ENCODE measurements at regions not wholly inside any gene's neighbourhood (a gene's known extent, or its start where the extent isn't known, plus 50 kb on each side); places are given as distances from the start of the nearest gene placed in this dataset.

DNA sequence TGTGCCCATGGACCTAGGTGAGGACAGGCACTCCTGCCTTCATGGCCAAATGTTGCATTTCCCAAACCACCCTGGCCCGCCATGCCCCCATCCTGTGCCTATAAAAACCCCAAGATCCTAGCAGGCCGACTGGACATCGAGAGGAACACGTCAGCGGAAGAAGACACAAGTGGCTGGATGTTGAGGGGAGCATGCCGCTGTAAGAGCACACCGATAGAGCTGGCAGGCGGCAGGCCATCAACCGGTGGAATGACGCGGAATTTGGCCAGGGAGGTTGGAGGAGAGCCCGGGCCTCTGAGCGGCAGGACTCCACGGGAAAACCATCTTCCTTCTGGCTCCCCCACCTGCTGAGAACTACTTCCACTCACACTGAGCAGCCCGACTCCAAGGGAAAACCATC is 361.1 kb upstream of the TMPRSS15 start:
- no peaks in the 10 kb centered on the region for H3K79me2 ChIP-seq (ENCODE audit: insufficient read depth, low read length)
- H3K36me3 Mint-ChIP-seq (ENCODE audit: low read depth, unreplicated experiment), result no peaks in the 10 kb centered on the region
- H3K36me3 ChIP-seq (ENCODE audit: insufficient read depth, low read length), result no peaks in the 10 kb centered on the region
- no peak overlapping the region for H2AFZ ChIP-seq (ENCODE audit: low read depth, low read length)
- H3K4me3 Mint-ChIP-seq (ENCODE audit: unreplicated experiment), result no peak overlapping the region
- no peak overlapping the region for H3K27ac ChIP-seq (ENCODE audit: low read depth, low read length)
- DNase-seq (ENCODE audit: low read depth) (no peak), FAIRE-seq (no peak)
- H3K9me3 Mint-ChIP-seq (ENCODE audit: unreplicated experiment), result no peaks in the 10 kb centered on the region
- no peak overlapping the region for H3K4me2 ChIP-seq (ENCODE audit: low read length)
- TF ChIP-seq, protein P1, sequence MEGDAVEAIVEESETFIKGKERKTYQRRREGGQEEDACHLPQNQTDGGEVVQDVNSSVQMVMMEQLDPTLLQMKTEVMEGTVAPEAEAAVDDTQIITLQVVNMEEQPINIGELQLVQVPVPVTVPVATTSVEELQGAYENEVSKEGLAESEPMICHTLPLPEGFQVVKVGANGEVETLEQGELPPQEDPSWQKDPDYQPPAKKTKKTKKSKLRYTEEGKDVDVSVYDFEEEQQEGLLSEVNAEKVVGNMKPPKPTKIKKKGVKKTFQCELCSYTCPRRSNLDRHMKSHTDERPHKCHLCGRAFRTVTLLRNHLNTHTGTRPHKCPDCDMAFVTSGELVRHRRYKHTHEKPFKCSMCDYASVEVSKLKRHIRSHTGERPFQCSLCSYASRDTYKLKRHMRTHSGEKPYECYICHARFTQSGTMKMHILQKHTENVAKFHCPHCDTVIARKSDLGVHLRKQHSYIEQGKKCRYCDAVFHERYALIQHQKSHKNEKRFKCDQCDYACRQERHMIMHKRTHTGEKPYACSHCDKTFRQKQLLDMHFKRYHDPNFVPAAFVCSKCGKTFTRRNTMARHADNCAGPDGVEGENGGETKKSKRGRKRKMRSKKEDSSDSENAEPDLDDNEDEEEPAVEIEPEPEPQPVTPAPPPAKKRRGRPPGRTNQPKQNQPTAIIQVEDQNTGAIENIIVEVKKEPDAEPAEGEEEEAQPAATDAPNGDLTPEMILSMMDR (IDR thresholded peaks at IDR 0.05; ENCODE audit: insufficient read depth, low read depth, low read length), result no peak
- TF ChIP-seq EZH2 (IDR thresholded peaks at IDR 0.05; ENCODE audit: insufficient read depth, low read length), result no peak
- H3K9me3 ChIP-seq (ENCODE audit: insufficient read depth, low read depth, low read length), result peaks cover 3% of the 10 kb centered on the region
- H3K27me3 Mint-ChIP-seq (ENCODE audit: low read depth, unreplicated experiment), result no peaks in the 10 kb centered on the region
- no peak overlapping the region for H3K9ac ChIP-seq (ENCODE audit: low read length)
- no peaks in the 10 kb centered on the region for H3K4me1 Mint-ChIP-seq (ENCODE audit: low read depth, unreplicated experiment)
- no peak overlapping the region for H3K4me3 ChIP-seq (ENCODE audit: insufficient read depth, low read depth, low read length)
- no peaks in the 10 kb centered on the region for H3K27me3 ChIP-seq (ENCODE audit: insufficient read depth, low read length)
- no peaks in the 10 kb centered on the region for H3K4me1 ChIP-seq (ENCODE audit: insufficient read depth, low read length)
- no peaks in the 10 kb centered on the region for H4K20me1 ChIP-seq (ENCODE audit: insufficient read depth, low read length)
- H3K27ac Mint-ChIP-seq (ENCODE audit: unreplicated experiment), result no peak overlapping the region

DNA sequence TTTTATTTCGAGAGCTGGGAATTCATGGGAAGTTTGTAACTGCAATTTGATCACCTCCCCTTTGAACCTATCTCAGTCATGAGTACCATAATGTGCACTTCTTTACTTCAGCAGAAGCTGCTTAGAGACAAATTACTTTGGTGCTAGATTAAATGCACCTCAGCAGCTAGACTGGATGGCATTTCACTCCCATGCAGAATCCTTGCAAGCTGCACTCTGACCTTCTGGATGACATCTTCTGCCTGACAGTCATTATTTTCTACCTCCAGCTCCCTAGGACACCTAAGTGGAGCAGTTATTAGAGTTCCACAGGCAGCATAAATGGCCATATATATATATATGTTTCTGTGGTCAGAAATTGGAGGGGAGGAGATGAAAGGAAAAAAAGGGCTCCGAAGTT is 366.0 kb upstream of the TMPRSS15 start:
- Mint-ChIP-seq H3K9me3 (ENCODE audit: unreplicated experiment) (no peaks in the 10 kb centered on the region), H3K4me1 (ENCODE audit: low read depth, unreplicated experiment) (peaks cover 2% of the 10 kb centered on the region), H3K36me3 (ENCODE audit: low read depth, unreplicated experiment) (no peaks in the 10 kb centered on the region), H3K27ac (ENCODE audit: unreplicated experiment) (no peak overlapping the region), H3K4me3 (ENCODE audit: unreplicated experiment) (no peak overlapping the region), H3K27me3 (ENCODE audit: low read depth, unreplicated experiment) (no peaks in the 10 kb centered on the region)
- no peak overlapping the region for H2AFZ ChIP-seq (ENCODE audit: low read depth, low read length)
- no peak overlapping the region for H3K4me3 ChIP-seq (ENCODE audit: insufficient read depth, low read depth, low read length)
- H3K9ac ChIP-seq (ENCODE audit: low read length), result no peak overlapping the region
- TF ChIP-seq, protein P1 (IDR thresholded peaks at IDR 0.05; ENCODE audit: insufficient read depth, low read depth, low read length), result no peak
- TF ChIP-seq EZH2 (IDR thresholded peaks at IDR 0.05; ENCODE audit: insufficient read depth, low read length), result no peak
- no peak for DNase-seq (ENCODE audit: low read depth)
- H4K20me1 ChIP-seq (ENCODE audit: insufficient read depth, low read length), result no peaks in the 10 kb centered on the region
- no peak for FAIRE-seq
- no peaks in the 10 kb centered on the region for H3K79me2 ChIP-seq (ENCODE audit: insufficient read depth, low read length)
- no peak overlapping the region for H3K27ac ChIP-seq (ENCODE audit: low read depth, low read length)
- no peaks in the 10 kb centered on the region for H3K27me3 ChIP-seq (ENCODE audit: insufficient read depth, low read length)
- peaks cover 3% of the 10 kb centered on the region for H3K9me3 ChIP-seq (ENCODE audit: insufficient read depth, low read depth, low read length)
- H3K36me3 ChIP-seq (ENCODE audit: insufficient read depth, low read length), result no peaks in the 10 kb centered on the region
- H3K4me2 ChIP-seq (ENCODE audit: low read length), result no peak overlapping the region
- no peaks in the 10 kb centered on the region for H3K4me1 ChIP-seq (ENCODE audit: insufficient read depth, low read length)

DNA sequence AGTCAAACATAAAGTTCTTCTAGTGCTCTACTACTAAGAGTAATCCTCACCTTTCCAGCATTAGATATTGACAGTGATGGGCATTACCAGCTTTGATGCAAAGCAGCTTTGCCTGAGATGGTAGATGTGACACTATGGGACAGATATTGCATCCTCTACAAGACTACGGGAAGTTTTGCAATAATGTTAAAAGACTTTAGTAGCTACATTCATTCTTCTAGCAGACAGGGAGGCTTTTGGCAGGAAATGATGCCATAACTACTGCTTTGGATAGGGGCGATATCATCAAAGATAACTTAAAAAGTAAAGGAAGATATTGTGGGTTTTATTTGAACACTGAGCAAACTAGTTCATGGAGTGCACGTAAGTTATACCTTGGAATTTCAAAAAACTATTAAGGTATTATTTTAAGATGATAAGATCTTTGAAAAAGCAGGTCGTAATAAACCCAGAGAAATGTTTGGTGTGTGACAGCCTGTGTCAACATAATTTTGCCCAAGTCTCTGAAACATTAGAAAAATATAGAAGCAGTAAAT is 368.3 kb upstream of the TMPRSS15 start:
- H3K79me2 ChIP-seq (ENCODE audit: insufficient read depth, low read length), result no peaks in the 10 kb centered on the region
- no peaks in the 10 kb centered on the region for H3K36me3 ChIP-seq (ENCODE audit: insufficient read depth, low read length)
- no peaks in the 10 kb centered on the region for H3K9me3 ChIP-seq (ENCODE audit: insufficient read depth, low read depth, low read length)
- no peaks in the 10 kb centered on the region for H3K4me1 ChIP-seq (ENCODE audit: insufficient read depth, low read length)
- FAIRE-seq (no peak), DNase-seq (ENCODE audit: low read depth) (no peak)
- H3K27me3 ChIP-seq (ENCODE audit: insufficient read depth, low read length), result no peaks in the 10 kb centered on the region
- no peak overlapping the region for H3K9ac ChIP-seq (ENCODE audit: low read length)
- no peaks in the 10 kb centered on the region for H3K36me3 Mint-ChIP-seq (ENCODE audit: low read depth, unreplicated experiment)
- no peak overlapping the region for H3K27ac ChIP-seq (ENCODE audit: low read depth, low read length)
- no peak overlapping the region for H3K27ac Mint-ChIP-seq (ENCODE audit: unreplicated experiment)
- H4K20me1 ChIP-seq (ENCODE audit: insufficient read depth, low read length), result no peaks in the 10 kb centered on the region
- H3K4me3 ChIP-seq (ENCODE audit: insufficient read depth, low read depth, low read length), result no peak overlapping the region
- no peaks in the 10 kb centered on the region for H3K9me3 Mint-ChIP-seq (ENCODE audit: unreplicated experiment)
- no peak overlapping the region for H3K4me2 ChIP-seq (ENCODE audit: low read length)
- no peaks in the 10 kb centered on the region for H3K27me3 Mint-ChIP-seq (ENCODE audit: low read depth, unreplicated experiment)
- H3K4me3 Mint-ChIP-seq (ENCODE audit: unreplicated experiment), result no peak overlapping the region
- no peak overlapping the region for H2AFZ ChIP-seq (ENCODE audit: low read depth, low read length)
- H3K4me1 Mint-ChIP-seq (ENCODE audit: low read depth, unreplicated experiment), result peaks cover 2% of the 10 kb centered on the region
- no peak for TF ChIP-seq EZH2 (IDR thresholded peaks at IDR 0.05; ENCODE audit: insufficient read depth, low read length)
- TF ChIP-seq, protein P1 (IDR thresholded peaks at IDR 0.05; ENCODE audit: insufficient read depth, low read depth, low read length), result no peak

Data from astrocyte (in vitro differentiated cells and primary cell).